Body of pancreas (tissue), 4 donors: ENCODE measurements at regions not wholly inside any gene's neighbourhood (a gene's known extent, or its start where the extent isn't known, plus 50 kb on each side); places are given as distances from the start of the nearest gene placed in this dataset.

Experiments
- POLR2A ChIP-seq, 3 donors: fragments of 450-650 bp; IDR thresholded peaks; one replicate each; pipeline ENCODE4 v1.6.1; 2016; ENCODE audit warnings: antibody characterized with exemption in 3 of 3, mild to moderate bottlenecking in 2 of 3
- TF ChIP-seq, protein P1 (sequence below), 7 experiments: fragments of 450-650 bp in 4 of 7; fragments of 200-600 bp in 3 of 7; sonication (generic) in 3 of 7; IDR thresholded peaks; one replicate each; pipeline ENCODE4 v1.5.1; 2016 to 2019; ENCODE audit warnings: antibody characterized with exemption in 7 of 7

DNA sequence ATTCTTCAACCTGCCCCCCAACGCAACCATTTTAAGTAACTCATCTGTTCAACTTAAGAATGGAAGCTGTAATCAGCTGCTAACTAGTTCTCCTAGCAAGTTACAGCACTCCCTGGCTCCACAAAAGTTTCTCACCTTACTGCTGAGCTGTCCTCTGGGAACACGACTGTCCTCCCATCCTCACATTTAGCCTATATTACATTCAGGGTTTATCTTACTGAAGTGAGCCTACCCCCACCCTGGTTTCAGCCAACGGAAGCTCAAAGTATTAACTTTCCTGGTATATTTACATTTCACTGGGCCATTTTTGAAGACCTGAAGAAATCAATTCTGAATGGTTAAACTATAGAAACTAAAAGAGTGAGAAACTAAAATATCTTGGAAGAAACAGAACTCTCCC lies 64.9 kb upstream of the TANK start:
- no peak for TF ChIP-seq POLR2A (IDR thresholded peaks at IDR 0.05)
- TF ChIP-seq, protein P1, sequence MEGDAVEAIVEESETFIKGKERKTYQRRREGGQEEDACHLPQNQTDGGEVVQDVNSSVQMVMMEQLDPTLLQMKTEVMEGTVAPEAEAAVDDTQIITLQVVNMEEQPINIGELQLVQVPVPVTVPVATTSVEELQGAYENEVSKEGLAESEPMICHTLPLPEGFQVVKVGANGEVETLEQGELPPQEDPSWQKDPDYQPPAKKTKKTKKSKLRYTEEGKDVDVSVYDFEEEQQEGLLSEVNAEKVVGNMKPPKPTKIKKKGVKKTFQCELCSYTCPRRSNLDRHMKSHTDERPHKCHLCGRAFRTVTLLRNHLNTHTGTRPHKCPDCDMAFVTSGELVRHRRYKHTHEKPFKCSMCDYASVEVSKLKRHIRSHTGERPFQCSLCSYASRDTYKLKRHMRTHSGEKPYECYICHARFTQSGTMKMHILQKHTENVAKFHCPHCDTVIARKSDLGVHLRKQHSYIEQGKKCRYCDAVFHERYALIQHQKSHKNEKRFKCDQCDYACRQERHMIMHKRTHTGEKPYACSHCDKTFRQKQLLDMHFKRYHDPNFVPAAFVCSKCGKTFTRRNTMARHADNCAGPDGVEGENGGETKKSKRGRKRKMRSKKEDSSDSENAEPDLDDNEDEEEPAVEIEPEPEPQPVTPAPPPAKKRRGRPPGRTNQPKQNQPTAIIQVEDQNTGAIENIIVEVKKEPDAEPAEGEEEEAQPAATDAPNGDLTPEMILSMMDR (IDR thresholded peaks at IDR 0.05): no peak
